Fibroblast of lung (primary cell): ENCODE measurements at regions not wholly inside any gene's neighbourhood (a gene's known extent, or its start where the extent isn't known, plus 50 kb on each side); places are given as distances from the start of the nearest gene placed in this dataset.
"Not testable (repeated sequence)": the region's sequence is repeated elsewhere in the genome, so short reads cannot be mapped to it uniquely, and the experiment has no call there.

Experiments used
- DNase-seq, 2 donors: peaks; one replicate each; pipeline versions ENCODE4 v3.0.0 to v3.0.0-alpha.2; 2010; ENCODE audit warnings: low read depth in 2 of 2
- H2AFZ ChIP-seq: 2 replicates; pipeline ENCODE4 v1.5.1; 2012; ENCODE audit warnings: low read length, control low read depth, inconsistent platforms
- H3K27ac ChIP-seq: 2 replicates; pipeline ENCODE4 v1.5.1; 2011; ENCODE audit warnings: low read length, control low read depth; ENCODE audit not compliant: insufficient read depth
- H3K27me3 ChIP-seq: 2 replicates; pipeline ENCODE4 v1.5.1; 2011; ENCODE audit warnings: mild to moderate bottlenecking, low read length; ENCODE audit not compliant: control insufficient read depth, insufficient read depth
- H3K36me3 ChIP-seq: 2 replicates; pipeline ENCODE4 v1.5.1; 2011; ENCODE audit warnings: low read length; ENCODE audit not compliant: control insufficient read depth, insufficient read depth
- H3K4me1 ChIP-seq: 2 replicates; pipeline ENCODE4 v1.5.1; 2011; ENCODE audit warnings: low read length; ENCODE audit not compliant: control insufficient read depth, insufficient read depth; ENCODE audit errors: extremely low read depth
- H3K4me2 ChIP-seq: 2 replicates; pipeline ENCODE4 v1.5.1; 2011; ENCODE audit warnings: low read length, control low read depth; ENCODE audit not compliant: insufficient read depth; ENCODE audit errors: extremely low read depth
- H3K4me3 ChIP-seq, 4 experiments: fragments of 200-600 bp in 1 of 4; sonication (generic) in 1 of 4; replicated peaks in 1 of 4; 2 replicates each; pipeline ENCODE4 v1.5.1; 2011 to 2016; ENCODE audit warnings: low read length in 4 of 4, low read depth in 3 of 4, mild to moderate bottlenecking in 3 of 4, control low read depth in 2 of 4, inconsistent platforms in 1 of 4, mixed read lengths in 1 of 4; ENCODE audit not compliant: insufficient read depth in 1 of 4; ENCODE audit errors: control extremely low read depth in 1 of 4
- H3K79me2 ChIP-seq: 2 replicates; pipeline ENCODE4 v1.5.1; 2012; ENCODE audit warnings: mild to moderate bottlenecking, low read length, inconsistent platforms; ENCODE audit not compliant: control insufficient read depth, insufficient read depth
- H3K9ac ChIP-seq: 2 replicates; pipeline ENCODE4 v1.5.1; 2011; ENCODE audit warnings: mild to moderate bottlenecking, low read length, control low read depth; ENCODE audit not compliant: insufficient read depth
- H3K9me3 ChIP-seq: 2 replicates; pipeline ENCODE4 v1.5.1; 2012; ENCODE audit warnings: low read depth, low read length; ENCODE audit not compliant: control insufficient read depth, insufficient read depth
- H4K20me1 ChIP-seq: 2 replicates; pipeline ENCODE4 v1.5.1; 2011; ENCODE audit warnings: low read length; ENCODE audit not compliant: control insufficient read depth, insufficient read depth; ENCODE audit errors: extremely low read depth
- CTCF ChIP-seq, 2 donors: IDR thresholded peaks in 1 of 2; conservative IDR thresholded peaks in 1 of 2; 1 replicate in 1 of 2; 2 replicates in 1 of 2; pipeline ENCODE4 v1.5.1; 2011 to 2012; ENCODE audit warnings: low read length in 2 of 2, control low read depth in 1 of 2, inconsistent platforms in 1 of 2, low read depth in 1 of 2, mild to moderate bottlenecking in 1 of 2
- EZH2 ChIP-seq: IDR thresholded peaks from 2 replicates; pipeline ENCODE4 v1.5.1; 2012; ENCODE audit warnings: low read length, control low read depth, mild to moderate bottlenecking; ENCODE audit errors: missing control alignments

DNA sequence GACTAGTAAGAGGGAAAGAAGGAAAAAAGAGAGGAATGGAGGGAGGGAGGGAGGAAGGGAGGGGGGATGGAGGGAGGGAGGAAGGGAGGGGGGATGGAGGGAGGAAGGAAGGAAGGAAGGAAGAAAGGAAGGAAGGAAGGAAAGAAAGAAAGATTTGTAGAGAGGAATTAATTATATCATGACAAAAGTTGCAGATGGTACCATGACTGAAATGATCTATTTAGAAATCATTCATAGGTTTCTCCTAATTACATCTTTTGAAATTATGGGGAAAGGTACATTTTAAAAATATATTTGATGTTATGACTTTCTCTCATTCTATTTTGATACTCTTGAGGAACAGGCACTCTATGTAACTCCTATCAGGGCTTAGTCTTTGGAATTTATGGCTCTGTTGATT is 236.2 kb upstream of the BTG1 start:
- DNase-seq, result no peak
- no peaks in the 10 kb centered on the region for H4K20me1 ChIP-seq
- H3K79me2 ChIP-seq, result no peaks in the 10 kb centered on the region
- no peaks in the 10 kb centered on the region for H3K27me3 ChIP-seq
- H3K4me3 ChIP-seq, result no peak overlapping the region
- no peak overlapping the region for H3K27ac ChIP-seq
- no peak overlapping the region for H2AFZ ChIP-seq
- H3K9me3 ChIP-seq, result no peaks in the 10 kb centered on the region
- H3K4me1 ChIP-seq, result no peaks in the 10 kb centered on the region
- no peaks in the 10 kb centered on the region for H3K36me3 ChIP-seq
- no peak overlapping the region for H3K4me2 ChIP-seq
- TF ChIP-seq CTCF (conservative IDR thresholded peaks at IDR 0.05 in 1 of 2, IDR thresholded peaks at IDR 0.05 in 1 of 2; ENCODE audit: low read depth in 1 of 2, low read length in 2 of 2) (no peak), EZH2 (no peak)
- no peak overlapping the region for H3K9ac ChIP-seq

DNA sequence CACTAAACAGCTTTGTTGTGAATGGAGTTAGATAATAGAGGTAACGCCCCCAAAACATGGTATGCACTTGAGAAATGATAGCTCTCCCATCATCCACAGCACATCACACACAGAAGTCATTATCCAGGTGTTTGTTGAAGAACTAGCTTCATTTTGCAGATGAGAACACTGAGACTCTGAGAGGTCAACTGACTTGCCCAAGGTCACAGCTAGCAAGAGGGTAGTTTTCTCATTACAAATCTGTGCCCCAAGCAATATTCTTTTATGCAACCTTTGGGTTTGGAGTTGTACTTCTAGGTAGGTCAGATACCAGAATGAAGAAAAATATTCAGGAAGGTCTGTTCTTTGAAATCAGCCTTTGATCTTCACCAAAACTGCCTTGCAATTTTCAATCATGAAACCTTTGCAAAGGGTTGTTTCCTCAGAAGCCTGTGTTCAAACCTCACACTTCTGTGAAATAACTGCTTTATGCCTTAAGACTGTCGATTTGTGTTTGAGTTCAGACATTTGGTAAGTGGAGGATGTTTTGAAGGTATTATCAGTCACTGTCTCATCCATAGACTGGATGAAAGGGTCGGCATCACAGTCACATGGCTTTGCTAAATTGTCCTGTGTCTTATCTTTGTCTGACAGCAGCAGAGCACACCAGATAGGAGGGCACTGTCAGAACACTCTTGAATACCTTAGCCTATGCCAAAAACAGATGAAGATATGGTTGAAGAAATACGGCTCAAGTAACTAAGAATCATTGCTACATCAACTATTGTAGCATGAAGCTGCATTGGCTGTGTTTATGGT is 233.2 kb upstream of the BTG1 start:
- Histone ChIP-seq H3K4me2 (no peak overlapping the region), H3K27ac (no peak overlapping the region), H3K27me3 (no peaks in the 10 kb centered on the region), H2AFZ (no peak overlapping the region), H3K9ac (no peak overlapping the region), H3K79me2 (no peaks in the 10 kb centered on the region), H3K4me3 (no peak overlapping the region), H3K36me3 (no peaks in the 10 kb centered on the region), H4K20me1 (no peaks in the 10 kb centered on the region), H3K4me1 (no peaks in the 10 kb centered on the region), H3K9me3 (no peaks in the 10 kb centered on the region)
- TF ChIP-seq EZH2, result no peak
- TF ChIP-seq CTCF (conservative IDR thresholded peaks at IDR 0.05 in 1 of 2, IDR thresholded peaks at IDR 0.05 in 1 of 2; ENCODE audit: low read depth in 1 of 2, low read length in 2 of 2), result no peak
- no peak for DNase-seq

GRCh38 chr12:92375504-92375903 is 229.9 kb upstream of the BTG1 start:
- H3K4me1 ChIP-seq, H3K79me2 ChIP-seq, H4K20me1 ChIP-seq, H3K9ac ChIP-seq, H3K4me3 ChIP-seq, H3K36me3 ChIP-seq, H3K27me3 ChIP-seq, H3K9me3 ChIP-seq, DNase-seq, H3K27ac ChIP-seq, H3K4me2 ChIP-seq, H2AFZ ChIP-seq: not testable (repeated sequence)
